AG09309 (cell line): ENCODE measurements at regions not wholly inside any gene's neighbourhood (a gene's known extent, or its start where the extent isn't known, plus 50 kb on each side); places are given as distances from the start of the nearest gene placed in this dataset.

Source experiments
- DNase-seq: peaks from one replicate; pipeline ENCODE4 v3.0.0-alpha.2; 2010; ENCODE audit warnings: low read depth
- H3K4me3 ChIP-seq: 2 replicates; pipeline ENCODE4 v1.5.1; 2011; ENCODE audit warnings: mild to moderate bottlenecking, low read depth, low read length, moderate library complexity; ENCODE audit not compliant: control insufficient read depth
- CTCF ChIP-seq: IDR thresholded peaks from 2 replicates; pipeline ENCODE4 v1.5.1; 2011; ENCODE audit warnings: mild to moderate bottlenecking, low read depth, low read length, inconsistent platforms; ENCODE audit not compliant: insufficient read depth, control insufficient read depth; ENCODE audit errors: missing control alignments

DNA sequence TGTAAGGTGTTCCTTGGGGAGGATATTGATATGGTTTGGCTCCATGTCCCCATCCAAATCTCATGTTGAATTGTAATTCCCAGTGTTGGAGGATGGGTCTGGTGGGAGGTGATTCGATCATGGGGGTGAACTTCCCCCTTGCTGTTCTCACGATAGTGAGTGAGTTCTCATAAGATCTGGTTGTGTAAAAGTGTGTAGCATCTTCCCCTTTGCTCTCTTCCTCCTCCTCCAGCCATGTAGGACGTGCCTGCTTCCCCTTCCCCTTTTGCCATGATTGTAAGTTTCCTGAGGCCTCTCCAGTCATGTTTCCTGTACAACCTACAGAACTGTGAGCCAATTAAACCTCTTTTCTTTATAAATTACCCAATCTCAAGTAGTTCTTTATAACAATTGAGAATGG is 458.7 kb downstream of the LPIN1 start:
- DNase-seq: no peak
- no peak overlapping the region for H3K4me3 ChIP-seq
- no peak for TF ChIP-seq CTCF

- no peak for DNase-seq
- H3K4me3 ChIP-seq: no peak overlapping the region
- no peak for TF ChIP-seq CTCF
Observed at GRCh38 chr2:12207491-12207890, 461.1 kb downstream of the LPIN1 start.

DNA sequence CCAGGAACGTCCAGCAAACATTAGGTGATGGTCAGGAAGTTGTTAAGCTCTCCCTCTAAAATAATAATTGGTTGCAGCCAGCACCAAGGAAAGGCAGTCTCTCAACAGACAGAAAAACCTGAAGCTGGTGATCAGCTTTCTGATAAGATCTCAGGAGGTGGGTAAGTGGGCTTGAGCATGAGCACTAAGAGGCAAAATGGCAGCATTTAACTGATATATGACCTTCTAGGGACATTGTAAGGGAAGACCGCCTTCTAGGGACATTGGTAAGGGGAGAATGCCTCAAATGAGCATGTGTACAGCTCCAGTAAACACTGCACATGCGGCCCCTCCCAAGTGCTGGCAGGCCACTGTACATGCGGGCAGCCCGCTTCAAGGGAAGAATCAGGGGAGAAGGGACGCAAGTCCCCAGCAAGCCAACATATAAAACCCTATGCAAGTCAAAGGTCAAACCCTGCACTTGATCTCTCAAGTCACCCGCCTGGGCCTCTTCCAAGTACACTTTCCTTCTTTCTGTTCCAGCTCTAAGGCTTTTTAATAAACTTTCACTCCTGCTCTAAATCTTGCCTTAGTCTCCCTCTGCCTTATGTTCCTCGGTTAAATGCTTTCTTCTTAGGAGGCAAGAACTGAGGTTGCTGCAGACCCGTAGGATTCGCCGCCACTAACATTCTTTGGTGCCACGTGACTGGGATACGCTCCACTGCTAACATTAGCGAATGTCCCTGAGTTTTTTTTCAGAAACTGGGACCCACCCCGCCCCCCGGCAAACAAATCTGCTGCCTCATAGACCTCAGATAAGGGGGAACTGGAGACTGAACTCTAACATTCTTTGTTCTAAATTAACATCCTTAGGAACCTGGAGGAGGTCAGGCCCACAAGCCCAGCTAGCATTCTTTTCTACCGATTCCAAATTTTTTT is 463.8 kb downstream of the LPIN1 start:
- no peak for TF ChIP-seq CTCF
- no peak for DNase-seq
- H3K4me3 ChIP-seq: no peak overlapping the region

- TF ChIP-seq CTCF: no peak
- no peak overlapping the region for H3K4me3 ChIP-seq
- DNase-seq: no peak
Observed at GRCh38 chr2:12211326-12212175, 465.1 kb downstream of the LPIN1 start.

DNA sequence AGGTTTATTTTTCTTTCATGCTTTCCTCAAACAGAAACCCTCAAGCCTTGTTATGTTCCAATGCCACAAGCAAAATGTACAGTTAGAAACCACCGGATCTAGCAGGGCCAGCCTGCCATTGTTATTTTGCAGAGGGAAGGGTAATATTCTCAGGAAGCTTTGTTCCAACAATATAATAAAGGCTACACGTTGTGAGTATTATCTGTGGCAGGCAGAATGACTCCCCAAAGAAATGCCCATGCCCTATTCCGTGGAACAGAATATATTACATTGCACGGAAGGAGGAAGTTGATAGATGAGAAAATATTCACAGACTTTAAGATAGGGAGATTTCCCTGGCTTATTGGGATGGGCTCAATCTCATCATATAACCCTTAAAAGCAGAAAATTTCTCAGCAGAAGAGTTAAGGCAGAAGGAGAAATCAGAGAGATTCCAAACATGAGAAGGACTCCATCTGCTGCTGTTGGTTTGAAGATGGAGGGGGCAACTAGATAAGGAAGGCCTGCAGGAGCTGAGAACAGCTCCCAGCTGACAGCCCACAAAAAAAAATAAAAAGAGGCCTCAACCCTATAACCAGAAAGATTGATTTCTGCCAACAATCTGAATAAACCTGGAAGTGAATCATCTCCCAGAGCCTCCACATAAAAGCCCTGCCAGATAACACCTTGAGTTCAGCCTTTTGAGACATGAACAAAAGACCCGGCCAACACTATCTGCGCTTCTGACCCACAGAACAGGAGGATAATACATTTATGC is 466.6 kb downstream of the LPIN1 start:
- DNase-seq: no peak
- no peak for TF ChIP-seq CTCF
- no peak overlapping the region for H3K4me3 ChIP-seq

- H3K4me3 ChIP-seq: no peak overlapping the region
- no peak for TF ChIP-seq CTCF
- DNase-seq: no peak
Observed at GRCh38 chr2:12217175-12217574, 470.7 kb downstream of the LPIN1 start.
